Muscle layer of duodenum (tissue), 2 donors: ENCODE measurements at regions not wholly inside any gene's neighbourhood (a gene's known extent, or its start where the extent isn't known, plus 50 kb on each side); places are given as distances from the start of the nearest gene placed in this dataset.

Experiments used
- H3K27ac ChIP-seq: one replicate; pipeline ENCODE4 v1.7.0; 2013; ENCODE audit warnings: mild to moderate bottlenecking, low read length
- H3K27me3 ChIP-seq: one replicate; pipeline ENCODE4 v1.7.0; 2013; ENCODE audit warnings: low read depth, mild to moderate bottlenecking, control low read depth, low read length
- H3K36me3 ChIP-seq, 2 donors: one replicate each; pipeline ENCODE4 v1.7.0; 2013; ENCODE audit warnings: low read length in 2 of 2, control low read depth in 1 of 2, mild to moderate bottlenecking in 1 of 2; ENCODE audit not compliant: insufficient read depth in 2 of 2, control insufficient read depth in 1 of 2
- H3K4me1 ChIP-seq, 2 donors: one replicate each; pipeline ENCODE4 v1.7.0; 2013; ENCODE audit warnings: low read length in 2 of 2, mild to moderate bottlenecking in 2 of 2, control low read depth in 1 of 2, moderate library complexity in 1 of 2; ENCODE audit not compliant: insufficient read depth in 2 of 2, control insufficient read depth in 1 of 2
- H3K4me3 ChIP-seq, 2 donors: one replicate each; pipeline ENCODE4 v1.7.0; 2013; ENCODE audit warnings: low read length in 2 of 2, low read depth in 1 of 2, mild to moderate bottlenecking in 1 of 2
- H3K9me3 ChIP-seq, 2 donors: one replicate each; pipeline ENCODE4 v1.7.0; 2013; ENCODE audit warnings: low read length in 2 of 2, control low read depth in 1 of 2, mild to moderate bottlenecking in 1 of 2; ENCODE audit not compliant: control insufficient read depth in 1 of 2
- donor health status: healthy.

GRCh38 chr6:9511157-9511556, 903.7 kb downstream of the TFAP2A start:
- Histone ChIP-seq H3K36me3 (no peaks in the 10 kb centered on the region), H3K27me3 (no peaks in the 10 kb centered on the region), H3K4me3 (no peak overlapping the region), H3K27ac (no peak overlapping the region), H3K4me1 (no peaks in the 10 kb centered on the region), H3K9me3 (peaks cover 0 to under 1% of the 10 kb centered on the region in 2 donors)

- Histone ChIP-seq H3K36me3 (no peaks in the 10 kb centered on the region), H3K4me1 (no peaks in the 10 kb centered on the region), H3K9me3 (peaks cover 0 to 2% of the 10 kb centered on the region in 2 donors), H3K4me3 (no peak overlapping the region), H3K27me3 (no peaks in the 10 kb centered on the region), H3K27ac (no peak overlapping the region)
Measured at GRCh38 chr6:9507136-9507895, 907.6 kb downstream of the TFAP2A start.

DNA sequence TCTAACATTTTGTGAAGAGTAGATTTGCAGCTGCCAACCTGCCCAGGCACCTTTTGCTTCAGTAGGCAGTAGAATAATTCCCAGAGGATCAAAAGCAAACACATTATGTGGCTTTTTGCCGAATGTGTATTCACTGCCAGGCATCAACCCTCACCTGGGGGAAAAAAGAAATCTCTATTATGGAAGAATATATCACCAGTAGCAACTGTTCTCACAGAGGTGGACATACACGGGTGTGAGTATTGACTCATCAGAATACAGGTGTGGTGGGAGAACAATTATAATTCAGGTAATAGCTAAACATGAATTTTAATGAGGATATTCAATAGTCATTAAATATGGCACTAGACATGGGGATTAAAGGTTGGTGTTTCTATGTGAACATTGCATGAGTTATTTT, 910.7 kb downstream of the TFAP2A start:
- H3K9me3 ChIP-seq: peaks cover 0 to 7% of the 10 kb centered on the region in 2 donors
- no peaks in the 10 kb centered on the region for H3K27me3 ChIP-seq
- no peaks in the 10 kb centered on the region for H3K36me3 ChIP-seq
- no peaks in the 10 kb centered on the region for H3K4me1 ChIP-seq
- H3K4me3 ChIP-seq: no peak overlapping the region
- H3K27ac ChIP-seq: no peak overlapping the region

GRCh38 chr6:9503111-9503761, 911.6 kb downstream of the TFAP2A start:
- no peaks in the 10 kb centered on the region for H3K4me1 ChIP-seq
- no peak overlapping the region for H3K27ac ChIP-seq
- peaks cover 0 to 7% of the 10 kb centered on the region in 2 donors for H3K9me3 ChIP-seq
- H3K4me3 ChIP-seq: no peak overlapping the region
- H3K27me3 ChIP-seq: no peaks in the 10 kb centered on the region
- H3K36me3 ChIP-seq: no peaks in the 10 kb centered on the region

DNA sequence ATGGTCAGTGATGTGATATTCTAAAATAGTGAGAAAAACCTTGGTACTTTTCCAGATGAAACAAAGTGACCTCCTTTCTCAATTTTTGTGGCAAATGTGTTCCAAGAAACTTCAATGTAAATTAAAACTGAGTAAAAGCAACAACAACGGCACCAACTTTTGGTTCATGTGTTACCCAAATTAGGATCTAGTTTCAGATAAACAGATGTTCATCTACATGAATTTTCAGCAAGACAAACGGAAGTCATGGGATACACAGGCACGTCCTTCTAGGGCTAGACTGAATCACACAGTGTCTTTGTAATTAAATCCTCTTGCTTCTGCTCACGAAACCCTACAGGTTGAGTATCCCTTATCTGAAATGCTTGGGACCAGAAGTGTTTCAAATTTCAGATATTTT, 915.2 kb downstream of the TFAP2A start:
- Histone ChIP-seq H3K4me1 (no peaks in the 10 kb centered on the region), H3K27me3 (no peaks in the 10 kb centered on the region), H3K27ac (no peak overlapping the region), H3K36me3 (no peaks in the 10 kb centered on the region), H3K9me3 (peaks cover 0 to 5% of the 10 kb centered on the region in 2 donors), H3K4me3 (no peak overlapping the region)

GRCh38 chr6:9496837-9497236, 918.0 kb downstream of the TFAP2A start:
- Histone ChIP-seq H3K4me3 (no peak overlapping the region), H3K4me1 (no peaks in the 10 kb centered on the region), H3K9me3 (peaks cover 0 to 5% of the 10 kb centered on the region in 2 donors), H3K36me3 (no peaks in the 10 kb centered on the region), H3K27ac (no peak overlapping the region), H3K27me3 (no peaks in the 10 kb centered on the region)

GRCh38 chr6:9494864-9495263, 920.0 kb downstream of the TFAP2A start:
- H3K27me3 ChIP-seq: no peaks in the 10 kb centered on the region
- H3K4me1 ChIP-seq: no peaks in the 10 kb centered on the region
- H3K9me3 ChIP-seq: no peaks in the 10 kb centered on the region
- no peak overlapping the region for H3K4me3 ChIP-seq
- no peaks in the 10 kb centered on the region for H3K36me3 ChIP-seq
- no peak overlapping the region for H3K27ac ChIP-seq

DNA sequence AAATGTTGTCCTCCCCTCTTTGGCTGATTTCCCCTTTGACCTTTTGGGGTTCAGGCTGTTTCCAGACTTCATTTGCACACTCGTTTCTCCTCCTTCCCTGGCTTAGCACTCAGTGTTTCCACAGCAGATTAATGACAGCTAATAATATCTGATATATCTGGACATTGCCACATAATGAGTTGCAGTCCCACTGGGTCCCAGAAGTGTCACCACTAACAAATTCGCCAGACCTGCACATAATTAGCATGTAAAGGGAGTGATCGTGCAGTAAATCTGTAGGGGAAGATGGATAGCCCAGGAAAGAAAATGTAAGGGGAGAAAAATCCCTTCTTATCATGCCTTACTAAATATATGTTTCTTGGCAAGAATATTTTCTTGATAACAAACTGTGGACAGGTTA, 922.1 kb downstream of the TFAP2A start:
- H3K36me3 ChIP-seq: no peaks in the 10 kb centered on the region
- no peaks in the 10 kb centered on the region for H3K9me3 ChIP-seq
- no peaks in the 10 kb centered on the region for H3K4me1 ChIP-seq
- H3K27me3 ChIP-seq: no peaks in the 10 kb centered on the region
- H3K27ac ChIP-seq: no peak overlapping the region
- no peak overlapping the region for H3K4me3 ChIP-seq

DNA sequence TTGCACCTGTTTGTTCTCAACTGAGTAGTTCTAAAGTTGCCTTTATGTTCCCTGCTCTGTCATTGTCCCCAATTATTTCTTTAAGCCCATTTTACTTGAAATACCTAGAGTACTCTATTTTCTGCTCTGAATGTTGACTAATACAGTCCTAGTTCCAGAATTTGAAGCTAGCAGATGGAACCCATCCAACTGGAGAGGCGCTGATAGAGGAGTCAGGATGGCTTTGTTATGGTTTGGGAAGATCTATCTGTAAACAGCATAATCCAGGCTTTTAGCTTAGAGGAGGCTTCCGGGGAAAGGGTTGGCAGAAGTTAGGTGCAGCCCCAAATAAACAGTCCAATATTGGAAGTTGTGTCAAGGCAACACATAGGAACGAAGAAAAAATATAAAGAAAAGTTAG, 927.7 kb downstream of the TFAP2A start:
- no peaks in the 10 kb centered on the region for H3K4me1 ChIP-seq
- H3K4me3 ChIP-seq: no peak overlapping the region
- no peaks in the 10 kb centered on the region for H3K9me3 ChIP-seq
- no peaks in the 10 kb centered on the region for H3K27me3 ChIP-seq
- H3K36me3 ChIP-seq: no peaks in the 10 kb centered on the region
- no peak overlapping the region for H3K27ac ChIP-seq

DNA sequence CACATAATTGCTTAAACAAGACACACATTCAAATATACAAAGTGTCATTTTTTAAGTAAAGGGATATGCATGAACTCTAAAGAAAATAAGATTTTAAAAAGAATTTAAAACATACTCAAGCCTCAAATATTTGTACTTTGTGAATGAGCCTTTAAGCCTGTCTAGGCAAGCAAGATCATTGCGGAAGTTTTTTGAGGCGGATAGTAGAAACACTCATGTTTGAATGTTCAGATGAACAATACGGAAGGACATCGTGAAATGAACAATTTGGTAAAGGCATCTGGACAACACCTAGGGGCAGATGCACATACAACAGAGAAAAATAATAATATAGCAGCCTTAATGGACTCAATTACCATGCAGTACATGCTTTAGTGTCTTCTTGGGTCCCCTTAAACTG, 928.9 kb downstream of the TFAP2A start:
- H3K27me3 ChIP-seq: no peaks in the 10 kb centered on the region
- no peaks in the 10 kb centered on the region for H3K9me3 ChIP-seq
- H3K4me3 ChIP-seq: no peak overlapping the region
- H3K4me1 ChIP-seq: no peaks in the 10 kb centered on the region
- H3K36me3 ChIP-seq: no peaks in the 10 kb centered on the region
- no peak overlapping the region for H3K27ac ChIP-seq

GRCh38 chr6:9484686-9485085, 930.2 kb downstream of the TFAP2A start:
- H3K27me3 ChIP-seq: no peaks in the 10 kb centered on the region
- no peaks in the 10 kb centered on the region for H3K4me1 ChIP-seq
- no peak overlapping the region for H3K4me3 ChIP-seq
- H3K36me3 ChIP-seq: no peaks in the 10 kb centered on the region
- H3K9me3 ChIP-seq: no peaks in the 10 kb centered on the region
- no peak overlapping the region for H3K27ac ChIP-seq

DNA sequence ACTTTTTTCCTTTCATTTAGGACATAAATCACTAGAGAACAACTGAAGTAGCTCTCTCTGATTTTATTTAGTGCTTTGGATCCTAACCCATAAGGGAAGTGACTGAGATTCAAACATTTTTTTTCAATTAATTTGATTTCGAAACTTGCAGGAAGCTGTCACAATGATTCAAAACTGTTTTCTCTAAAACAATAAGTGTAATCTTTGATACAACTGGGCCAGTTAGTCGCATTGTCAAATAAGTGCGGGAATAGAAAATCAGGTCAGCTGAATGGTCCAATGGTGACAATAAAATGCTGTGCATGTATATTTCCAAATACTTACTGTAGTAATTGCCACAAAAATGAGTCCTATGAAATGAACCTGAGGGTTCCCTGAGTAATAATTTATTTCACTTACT, 930.8 kb downstream of the TFAP2A start:
- no peaks in the 10 kb centered on the region for H3K27me3 ChIP-seq
- no peak overlapping the region for H3K27ac ChIP-seq
- no peak overlapping the region for H3K4me3 ChIP-seq

More for the DNA sequence above, 930.8 kb downstream of the TFAP2A start:
- no peaks in the 10 kb centered on the region for H3K4me1 ChIP-seq
- no peaks in the 10 kb centered on the region for H3K9me3 ChIP-seq
- H3K36me3 ChIP-seq: no peaks in the 10 kb centered on the region
